ENCODE measurements at regions not wholly inside any gene's neighbourhood (a gene's known extent, or its start where the extent isn't known, plus 50 kb on each side); places are given as distances from the start of the nearest gene placed in this dataset.

- TF ChIP-seq ZC3H10 (CRISPR knock-in tag; IDR thresholded peaks at IDR 0.05) (no peak), CREB5 (CRISPR knock-in tag; IDR thresholded peaks at IDR 0.05; ENCODE audit: low read depth) (no peak), RARB (CRISPR knock-in tag; IDR thresholded peaks at IDR 0.05) (no peak), POU6F1 (CRISPR knock-in tag; IDR thresholded peaks at IDR 0.05; ENCODE audit: borderline replicate concordance, low read depth) (no peak)
These were observed 160.3 kb upstream of the FSIP2 start for GRCh38 chr2:185578322-185578721.

Data from SK-N-SH treated with all-trans-retinoic acid at 6 μM for 48 hours (cell line).